AG04449 (cell line): ENCODE measurements at regions not wholly inside any gene's neighbourhood (a gene's known extent, or its start where the extent isn't known, plus 50 kb on each side); places are given as distances from the start of the nearest gene placed in this dataset.

Source experiments
- CTCF ChIA-PET: fragments of 350-600 bp; formaldehyde crosslinking; extraction: SDS; loops from one replicate; lab custom pipeline; 2021; ENCODE audit warnings: antibody characterized with exemption; lab: Yijun Ruan, JAX
- POLR2A ChIA-PET: fragments of 400-600, 350-600 bp; formaldehyde crosslinking; extraction: SDS; loops from one replicate; lab custom pipeline; 2020; ENCODE audit warnings: antibody characterized with exemption, inconsistent platforms; lab: Yijun Ruan, JAX
- DNase-seq: peaks from one replicate; pipeline ENCODE4 v3.0.0-alpha.2; 2010; ENCODE audit warnings: low read depth, low spot score
- H3K4me3 ChIP-seq: 2 replicates; pipeline ENCODE4 v1.5.1; 2011; ENCODE audit warnings: low read depth, mild to moderate bottlenecking, control low read depth, low read length
- CTCF ChIP-seq: IDR thresholded peaks from one replicate; pipeline ENCODE4 v1.5.1; 2011; ENCODE audit warnings: mild to moderate bottlenecking, moderate library complexity, low read length, control low read depth, inconsistent platforms; ENCODE audit not compliant: insufficient read depth; ENCODE audit errors: missing control alignments

GRCh38 chr6:16973051-16973450 is 128.8 kb upstream of the STMND1 start:
- ChIA-PET CTCF (interaction anchor here (0.8 to 8.0 kb wide), 3 partner anchors 9 to 209 kb away, joined by 3 to 91 read pairs (median 3); no protein-coding TSS in a partner anchor), POLR2A (no interaction called here)
- no peak for DNase-seq
- TF ChIP-seq CTCF: no peak
- H3K4me3 ChIP-seq: no peak overlapping the region

GRCh38 chr6:16972535-16972934 is 129.3 kb upstream of the STMND1 start:
- H3K4me3 ChIP-seq: no peak overlapping the region
- TF ChIP-seq CTCF: no peak
- ChIA-PET CTCF (interaction anchor here (1.2 to 8.0 kb wide), 2 partner anchors 8 to 196 kb away, joined by 3 to 91 read pairs; no protein-coding TSS in a partner anchor), POLR2A (no interaction called here)
- no peak for DNase-seq

GRCh38 chr6:16969699-16970655 is 131.9 kb upstream of the STMND1 start:
- DNase-seq: no peak
- ChIA-PET CTCF (interaction anchor here (1.0 kb wide), 1 partner anchor 116 kb away, joined by 3 read pairs; no protein-coding TSS in a partner anchor), POLR2A (no interaction called here)
- H3K4me3 ChIP-seq: no peak overlapping the region
- TF ChIP-seq CTCF: no peak

GRCh38 chr6:16968101-16968500 is 133.7 kb upstream of the STMND1 start:
- CTCF ChIA-PET: interaction anchor here (1.0 to 8.6 kb wide), 8 partner anchors 8 to 204 kb away, joined by 3 to 147 read pairs (median 6); no protein-coding TSS in a partner anchor
- H3K4me3 ChIP-seq: no peak overlapping the region
- POLR2A ChIA-PET: no interaction called here
- TF ChIP-seq CTCF: no peak
- no peak for DNase-seq

- no peak for TF ChIP-seq CTCF
- no peak overlapping the region for H3K4me3 ChIP-seq
- no peak for DNase-seq
- CTCF ChIA-PET: interaction anchor here (0.5 to 8.6 kb wide), 11 partner anchors 9 to 571 kb away, joined by 3 to 147 read pairs (median 6); no protein-coding TSS in a partner anchor
- POLR2A ChIA-PET: no interaction called here
Observed at GRCh38 chr6:16967470-16967817, 134.4 kb upstream of the STMND1 start.
